ENCODE measurements at regions not wholly inside any gene's neighbourhood (a gene's known extent, or its start where the extent isn't known, plus 50 kb on each side); places are given as distances from the start of the nearest gene placed in this dataset.

GRCh38 chr13:100803091-100803490, 128.5 kb upstream of the TMTC4 start:
- POLR2A ChIA-PET, result no interaction called here
- Histone ChIP-seq H3K4me3 (replicated peaks in 1 of 2; ENCODE audit: low read depth in 1 of 2, low read length in 2 of 2) (no peak overlapping the region), H3K79me2 (ENCODE audit: insufficient read depth, low read length) (no peaks in the 10 kb centered on the region), H3K4me1 (ENCODE audit: control insufficient read depth in 1 of 2, insufficient read depth in 2 of 2, low read length in 2 of 2) (no peaks in the 10 kb centered on the region), H3K4me2 (ENCODE audit: low read length) (no peak overlapping the region), H4K20me1 (ENCODE audit: insufficient read depth) (no peaks in the 10 kb centered on the region), H3K27ac (ENCODE audit: low read depth, low read length) (no peak overlapping the region), H3K9me3 (ENCODE audit: control insufficient read depth in 1 of 2, insufficient read depth in 1 of 2, low read depth in 1 of 2, low read length in 2 of 2) (no peaks in the 10 kb centered on the region), H2AFZ (ENCODE audit: low read depth, low read length, poor library complexity, severe bottlenecking) (no peak overlapping the region), H3K9me2 (ENCODE audit: insufficient read depth) (no peaks in the 10 kb centered on the region), H3K27me3 (ENCODE audit: insufficient read depth, low read length) (peaks cover 26% of the 10 kb centered on the region), H3K9ac (ENCODE audit: low read length) (no peak overlapping the region), H3K36me3 (ENCODE audit: control insufficient read depth in 1 of 2, insufficient read depth in 2 of 2, low read length in 2 of 2) (no peaks in the 10 kb centered on the region)
- TF ChIP-seq EZH2 (IDR thresholded peaks at IDR 0.05), result no peak
- TF ChIP-seq ELF1 (IDR thresholded peaks at IDR 0.05; ENCODE audit: borderline replicate concordance, low read depth), result no peak
- no peak for TF ChIP-seq CTCF (IDR thresholded peaks at IDR 0.05 in 2 of 3, conservative IDR thresholded peaks at IDR 0.05 in 1 of 3; ENCODE audit: borderline replicate concordance in 1 of 3, insufficient read depth in 1 of 3, low read depth in 2 of 3, low read length in 2 of 3)
- no peak for TF ChIP-seq SRF (IDR thresholded peaks at IDR 0.05; ENCODE audit: low read depth)
- TF ChIP-seq SP1 (IDR thresholded peaks at IDR 0.05; ENCODE audit: low read depth), result no peak
- TF ChIP-seq FOSL1 (IDR thresholded peaks at IDR 0.05; ENCODE audit: low read depth), result no peak
- TF ChIP-seq TCF7L2 (IDR thresholded peaks at IDR 0.05; ENCODE audit: borderline replicate concordance, extremely low read depth, insufficient read depth, insufficient read length), result no peak
- no peak for TF ChIP-seq YY1 (IDR thresholded peaks at IDR 0.05; ENCODE audit: extremely low read depth, insufficient replicate concordance, low read depth, low read length)
- no peak for TF ChIP-seq CEBPB (IDR thresholded peaks at IDR 0.05; ENCODE audit: low read depth)
- TF ChIP-seq RAD21 (IDR thresholded peaks at IDR 0.05; ENCODE audit: low read depth), result no peak
- TF ChIP-seq CBX3 (IDR thresholded peaks at IDR 0.05; ENCODE audit: low read depth), result no peak
- TF ChIP-seq MAX (IDR thresholded peaks at IDR 0.05), result no peak
- no peak for TF ChIP-seq EZH2phosphoT487 (IDR thresholded peaks at IDR 0.05; ENCODE audit: borderline replicate concordance)
- no peak for TF ChIP-seq JUND (IDR thresholded peaks at IDR 0.05)
- TF ChIP-seq ATF3 (IDR thresholded peaks at IDR 0.05), result no peak
- DNase-seq (ENCODE audit: low read depth, low spot score), result no peak
- BruUV-seq (replicated peaks), result no TSS peak
- intact Hi-C loops (cut with micrococcal nuclease), result no loop called here
- CTCF ChIA-PET, result no interaction called here
- no peak for ATAC-seq
- RAD21 ChIA-PET (ENCODE audit: low non-redundant PET in 1 of 2, low total read pairs in 2 of 2, uncharacterized antibody in 2 of 2, unreplicated experiment in 2 of 2), result no interaction called here

All from HCT116 (cell line).